Hematopoietic multipotent progenitor cell treated with erythropoietin and hydrocortisone succinate and interleukin-3 and kit ligand, for 4 days (in vitro differentiated cells): ENCODE measurements at regions not wholly inside any gene's neighbourhood (a gene's known extent, or its start where the extent isn't known, plus 50 kb on each side); places are given as distances from the start of the nearest gene placed in this dataset.
A peak's percentile ranks its signal among the peaks of the same experiment; 100 is the strongest.

Source experiments
- DNase-seq: peaks from one replicate; pipeline ENCODE4 v3.0.0-alpha.2; 2015

GRCh38 chr3:86711634-86712033 lies 279.3 kb downstream of the VGLL3 start:
- no peak for DNase-seq

DNA sequence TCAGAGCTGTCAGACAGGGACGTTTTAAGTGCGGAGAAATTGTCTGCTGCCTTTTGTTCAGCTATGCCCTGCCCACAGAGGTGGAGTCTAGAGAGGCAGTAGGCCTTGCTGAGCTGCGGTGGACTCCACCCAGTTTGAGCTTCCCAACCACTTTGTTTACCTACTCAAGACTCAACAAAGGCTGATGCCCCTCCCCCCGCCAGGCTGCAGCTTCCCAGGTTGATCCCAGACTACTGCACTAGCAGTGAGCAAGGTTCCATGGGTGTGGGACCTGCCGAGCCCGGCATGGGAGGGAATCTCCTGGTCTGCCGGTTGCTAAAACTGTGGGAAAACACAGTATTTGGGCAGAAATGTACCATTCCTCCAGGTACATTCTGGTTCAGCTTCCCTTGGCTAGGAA lies 282.1 kb downstream of the VGLL3 start:
- no peak for DNase-seq

DNA sequence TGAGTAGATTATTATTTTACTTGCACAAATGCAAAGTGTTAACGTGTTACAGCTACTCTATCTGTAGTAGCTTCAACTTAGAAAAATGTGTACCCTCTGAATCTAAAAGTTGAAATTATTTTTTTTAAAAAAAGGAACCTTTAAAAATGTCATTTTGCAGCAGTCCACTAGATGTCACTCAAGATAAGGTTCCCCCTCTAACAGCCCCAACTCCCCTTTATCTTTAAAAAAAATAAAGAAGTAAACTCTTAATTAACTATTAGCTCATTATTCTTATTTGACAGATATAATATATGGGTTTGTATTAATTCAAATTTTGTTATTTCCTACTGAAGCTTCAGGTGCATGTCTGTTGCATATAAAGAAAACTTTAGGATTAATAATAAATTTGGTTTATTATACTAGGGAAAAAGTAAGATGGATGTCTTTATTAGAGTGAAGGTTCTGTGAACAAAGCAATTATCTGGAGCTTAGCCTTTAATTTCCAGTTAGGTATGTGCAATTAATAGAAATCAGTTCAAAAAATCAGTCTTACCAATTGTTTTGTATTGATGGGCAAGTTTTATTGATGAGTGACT lies 288.5 kb downstream of the VGLL3 start:
- peak; percentile 45 for DNase-seq

GRCh38 chr3:86695752-86696151 lies 295.2 kb downstream of the VGLL3 start:
- no peak for DNase-seq

DNA sequence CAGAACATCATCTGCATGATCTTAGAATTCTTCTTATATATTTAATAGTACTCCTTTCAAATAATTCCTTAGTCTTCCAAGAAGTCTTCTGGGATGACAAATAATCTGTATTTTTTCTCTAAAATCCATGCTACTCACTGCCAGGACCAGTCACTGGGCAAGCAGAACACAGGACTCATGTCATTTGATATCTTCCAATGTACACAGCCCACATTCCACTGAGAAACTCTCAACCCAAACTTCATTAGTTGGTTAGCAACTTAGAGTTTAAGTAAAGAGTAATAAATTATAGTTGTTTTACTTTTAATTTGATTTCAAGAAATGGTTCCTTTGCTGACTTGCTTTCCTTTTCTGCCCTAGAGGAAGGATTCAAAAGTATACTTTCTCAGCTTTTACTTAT lies 317.0 kb downstream of the VGLL3 start:
- DNase-seq, result no peak

GRCh38 chr3:86661817-86662216 lies 329.1 kb downstream of the VGLL3 start:
- no peak for DNase-seq

GRCh38 chr3:86658876-86659275 lies 332.1 kb downstream of the VGLL3 start:
- DNase-seq, result no peak

GRCh38 chr3:86654806-86655460 lies 336.0 kb downstream of the VGLL3 start:
- DNase-seq, result no peak

GRCh38 chr3:86653661-86654205 lies 337.2 kb downstream of the VGLL3 start:
- DNase-seq, result no peak

GRCh38 chr3:86648087-86648486 lies 342.9 kb downstream of the VGLL3 start:
- DNase-seq, result no peak

- DNase-seq, result no peak
These were observed 345.2 kb downstream of the VGLL3 start for GRCh38 chr3:86645756-86646155.

GRCh38 chr3:86634361-86634760 lies 356.6 kb downstream of the VGLL3 start:
- no peak for DNase-seq

DNA sequence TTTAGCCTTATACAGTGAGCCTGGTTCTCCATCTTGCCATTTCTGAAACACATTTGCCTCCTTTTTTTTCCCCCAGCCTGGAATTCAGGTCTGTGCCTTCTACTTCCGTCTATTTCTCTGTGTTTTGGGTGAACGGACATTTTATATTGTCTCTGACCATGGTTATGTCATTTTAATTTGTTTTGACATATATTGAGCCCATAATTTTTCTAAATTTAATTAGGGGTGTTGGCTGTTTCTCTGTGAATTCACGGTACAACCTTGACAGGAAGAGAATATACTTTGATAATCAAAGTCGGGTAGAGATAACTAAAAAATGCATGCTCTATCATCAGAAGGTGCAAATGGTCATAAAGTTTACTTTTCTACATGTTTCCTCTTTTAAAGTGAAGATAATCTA lies 361.4 kb downstream of the VGLL3 start:
- no peak for DNase-seq

DNA sequence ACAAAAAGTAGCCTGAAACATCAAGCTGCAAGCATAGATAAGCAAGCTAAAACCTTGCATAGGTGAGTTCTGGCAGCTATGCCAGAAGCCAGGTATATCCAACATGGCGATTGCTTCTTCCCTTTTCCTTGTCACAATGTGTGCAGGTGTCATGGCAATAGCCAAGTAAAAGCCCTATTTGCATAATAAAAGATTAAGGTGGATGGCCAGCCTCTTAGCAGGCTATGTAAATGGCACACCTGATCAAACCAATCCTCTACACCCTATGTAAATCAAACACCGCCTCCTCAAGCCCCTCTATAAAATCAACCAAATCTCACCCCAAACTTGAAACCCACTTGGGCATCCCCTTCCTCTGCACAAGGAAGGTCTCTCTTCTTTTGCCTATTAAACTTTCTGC lies 366.8 kb downstream of the VGLL3 start:
- no peak for DNase-seq

DNA sequence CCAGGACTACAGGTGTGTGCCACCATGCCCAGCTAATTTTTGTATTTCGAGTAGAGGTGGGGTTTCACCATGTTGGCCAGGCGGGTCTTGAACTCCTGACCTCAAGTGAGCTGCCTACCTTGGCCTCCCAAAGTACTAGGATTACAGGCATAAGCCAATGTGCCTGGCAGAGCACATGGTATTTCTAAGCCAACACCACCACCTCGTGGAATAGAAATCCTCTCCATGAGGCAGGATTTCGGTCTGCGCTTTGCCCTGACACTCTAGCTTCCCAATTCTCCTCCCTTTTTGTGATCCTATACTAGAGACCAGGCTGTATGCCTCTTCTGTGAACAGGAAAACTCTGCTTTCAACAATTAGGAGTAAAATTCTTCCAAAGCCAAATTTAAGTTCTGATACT lies 372.2 kb downstream of the VGLL3 start:
- DNase-seq, result no peak

DNA sequence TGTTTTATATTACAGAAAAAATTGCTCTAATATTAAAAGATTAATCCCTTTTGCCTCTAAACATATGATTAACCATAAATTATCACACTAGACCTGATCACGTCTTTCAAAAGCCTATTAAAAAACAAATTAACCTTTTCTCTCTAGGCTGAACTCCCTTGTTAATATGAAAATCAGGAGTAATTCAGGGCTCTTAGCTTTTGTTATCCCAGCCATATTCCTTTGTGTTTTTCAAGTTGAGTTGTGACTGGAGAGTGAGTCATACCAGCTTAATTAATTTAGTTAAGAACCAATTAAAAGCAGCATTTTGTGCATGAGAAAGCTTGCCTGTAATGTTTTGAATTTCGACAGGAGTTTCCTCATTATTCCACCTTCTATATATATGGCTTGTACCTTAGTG lies 385.8 kb downstream of the VGLL3 start:
- no peak for DNase-seq

GRCh38 chr3:86595696-86596095 lies 395.3 kb downstream of the VGLL3 start:
- no peak for DNase-seq

- no peak for DNase-seq
These were observed 396.1 kb downstream of the VGLL3 start for GRCh38 chr3:86594838-86595237.

- DNase-seq, result no peak
These were observed 412.9 kb downstream of the VGLL3 start for GRCh38 chr3:86578071-86578470.

- peak; percentile 74 for DNase-seq
These were observed 427.5 kb downstream of the VGLL3 start for GRCh38 chr3:86563400-86563970.

DNA sequence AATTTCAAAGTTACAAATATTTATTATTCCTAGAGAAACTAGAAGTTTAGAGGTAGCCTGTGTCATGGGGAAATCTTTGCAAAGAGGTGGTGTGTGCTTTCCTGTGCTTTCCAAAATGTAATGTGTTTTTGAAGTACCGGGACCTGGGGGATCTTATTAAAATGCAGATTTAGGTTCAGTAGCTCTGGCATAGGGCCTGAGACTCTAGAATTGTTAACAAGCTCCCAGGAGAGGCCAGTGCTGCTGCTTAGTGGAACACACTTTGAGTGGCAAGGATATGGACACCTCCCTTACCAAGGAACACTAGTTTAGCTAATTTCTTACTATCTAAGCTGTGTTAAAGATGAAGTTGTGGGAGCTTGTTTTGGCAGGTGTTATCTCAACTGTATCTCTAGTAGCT lies 428.9 kb downstream of the VGLL3 start:
- DNase-seq, result no peak

GRCh38 chr3:86561215-86561614 lies 429.7 kb downstream of the VGLL3 start:
- no peak for DNase-seq

GRCh38 chr3:86554383-86554782 lies 436.6 kb downstream of the VGLL3 start:
- DNase-seq, result no peak

- DNase-seq, result no peak
These were observed 443.3 kb downstream of the VGLL3 start for GRCh38 chr3:86547692-86548091.

GRCh38 chr3:86537171-86537570 lies 453.8 kb downstream of the VGLL3 start:
- no peak for DNase-seq
